ENCODE measurements at regions not wholly inside any gene's neighbourhood (a gene's known extent, or its start where the extent isn't known, plus 50 kb on each side); places are given as distances from the start of the nearest gene placed in this dataset.

DNA sequence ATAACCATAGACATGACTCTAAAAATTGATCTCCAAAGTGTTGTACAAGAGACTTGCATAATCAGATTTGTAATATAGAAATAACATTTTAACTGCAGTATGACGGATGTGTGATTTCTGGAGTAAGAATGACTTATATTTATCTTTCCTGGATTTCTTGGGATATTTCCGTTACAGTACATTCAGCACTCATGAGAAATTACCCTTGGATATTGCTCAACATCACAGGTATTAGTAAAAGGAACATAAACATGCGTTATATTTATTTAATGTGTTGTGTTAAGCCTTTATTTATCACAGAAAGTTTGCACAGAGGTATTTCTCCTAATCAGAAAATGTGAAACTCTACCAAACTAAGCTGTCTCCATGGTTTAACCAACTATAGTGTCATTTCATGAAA is 1823.9 kb upstream of the C9orf72 start:
- H3K4me3 ChIP-seq (ENCODE audit: insufficient read depth, low read depth, low read length): no peak overlapping the region
- no peaks in the 10 kb centered on the region for H4K20me1 ChIP-seq (ENCODE audit: insufficient read depth, low read length)
- no peak overlapping the region for H3K4me2 ChIP-seq (ENCODE audit: low read depth, low read length)
- H2AK5ac ChIP-seq (ENCODE audit: low read depth, low read length): no peak overlapping the region
- in situ Hi-C loops (cut with MboI; ENCODE audit: low sequenced_read_pairs): no loop called here
- no peak overlapping the region for H2BK120ac ChIP-seq (ENCODE audit: low read depth, low read length)
- H2BK5ac ChIP-seq (ENCODE audit: low read depth, low read length, poor library complexity, severe bottlenecking): no peak overlapping the region
- H4K8ac ChIP-seq (ENCODE audit: low read depth in 2 of 2, low read length in 2 of 2): no peak overlapping the region
- no peak overlapping the region for H2AK9ac ChIP-seq (replicated peaks; ENCODE audit: low read depth, low read length, poor library complexity)
- H3K56ac ChIP-seq (ENCODE audit: extremely low read depth, insufficient read depth, low read length): no peak overlapping the region
- no peaks in the 10 kb centered on the region for H3K4me1 ChIP-seq (ENCODE audit: control insufficient read depth, insufficient read depth, low read length)
- no peak overlapping the region for H2AFZ ChIP-seq (replicated peaks; ENCODE audit: low read length, poor library complexity)
- TF ChIP-seq, protein P1, sequence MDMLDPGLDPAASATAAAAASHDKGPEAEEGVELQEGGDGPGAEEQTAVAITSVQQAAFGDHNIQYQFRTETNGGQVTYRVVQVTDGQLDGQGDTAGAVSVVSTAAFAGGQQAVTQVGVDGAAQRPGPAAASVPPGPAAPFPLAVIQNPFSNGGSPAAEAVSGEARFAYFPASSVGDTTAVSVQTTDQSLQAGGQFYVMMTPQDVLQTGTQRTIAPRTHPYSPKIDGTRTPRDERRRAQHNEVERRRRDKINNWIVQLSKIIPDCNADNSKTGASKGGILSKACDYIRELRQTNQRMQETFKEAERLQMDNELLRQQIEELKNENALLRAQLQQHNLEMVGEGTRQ (IDR thresholded peaks at IDR 0.05; ENCODE audit: low read depth, low read length): no peak
- no peak for TF ChIP-seq FOS (IDR thresholded peaks at IDR 0.05; ENCODE audit: low read depth, low read length)
- TF ChIP-seq BHLHE40 (IDR thresholded peaks at IDR 0.05; ENCODE audit: low read depth, low read length): no peak
- TF ChIP-seq MAZ (IDR thresholded peaks at IDR 0.05; ENCODE audit: borderline replicate concordance, low read depth, low read length): no peak
- TF ChIP-seq, protein P2, sequence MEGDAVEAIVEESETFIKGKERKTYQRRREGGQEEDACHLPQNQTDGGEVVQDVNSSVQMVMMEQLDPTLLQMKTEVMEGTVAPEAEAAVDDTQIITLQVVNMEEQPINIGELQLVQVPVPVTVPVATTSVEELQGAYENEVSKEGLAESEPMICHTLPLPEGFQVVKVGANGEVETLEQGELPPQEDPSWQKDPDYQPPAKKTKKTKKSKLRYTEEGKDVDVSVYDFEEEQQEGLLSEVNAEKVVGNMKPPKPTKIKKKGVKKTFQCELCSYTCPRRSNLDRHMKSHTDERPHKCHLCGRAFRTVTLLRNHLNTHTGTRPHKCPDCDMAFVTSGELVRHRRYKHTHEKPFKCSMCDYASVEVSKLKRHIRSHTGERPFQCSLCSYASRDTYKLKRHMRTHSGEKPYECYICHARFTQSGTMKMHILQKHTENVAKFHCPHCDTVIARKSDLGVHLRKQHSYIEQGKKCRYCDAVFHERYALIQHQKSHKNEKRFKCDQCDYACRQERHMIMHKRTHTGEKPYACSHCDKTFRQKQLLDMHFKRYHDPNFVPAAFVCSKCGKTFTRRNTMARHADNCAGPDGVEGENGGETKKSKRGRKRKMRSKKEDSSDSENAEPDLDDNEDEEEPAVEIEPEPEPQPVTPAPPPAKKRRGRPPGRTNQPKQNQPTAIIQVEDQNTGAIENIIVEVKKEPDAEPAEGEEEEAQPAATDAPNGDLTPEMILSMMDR (conservative IDR thresholded peaks at IDR 0.05; ENCODE audit: low read depth, low read length): no peak
- TF ChIP-seq SMC3 (IDR thresholded peaks at IDR 0.05; ENCODE audit: low read depth, low read length): no peak
- TF ChIP-seq CEBPB (IDR thresholded peaks at IDR 0.05; ENCODE audit: low read depth, low read length): no peak
- no peak for TF ChIP-seq RFX5 (IDR thresholded peaks at IDR 0.05; ENCODE audit: low read depth, low read length)
- TF ChIP-seq CHD1 (IDR thresholded peaks at IDR 0.05; ENCODE audit: low read depth, low read length): no peak
- no peak for TF ChIP-seq RAD21 (IDR thresholded peaks at IDR 0.05; ENCODE audit: low read length)
- TF ChIP-seq MXI1 (IDR thresholded peaks at IDR 0.05; ENCODE audit: borderline replicate concordance, low read depth, low read length): no peak
- TF ChIP-seq RCOR1 (IDR thresholded peaks at IDR 0.05; ENCODE audit: insufficient replicate concordance, low read length): no peak
- TF ChIP-seq, protein P3, sequence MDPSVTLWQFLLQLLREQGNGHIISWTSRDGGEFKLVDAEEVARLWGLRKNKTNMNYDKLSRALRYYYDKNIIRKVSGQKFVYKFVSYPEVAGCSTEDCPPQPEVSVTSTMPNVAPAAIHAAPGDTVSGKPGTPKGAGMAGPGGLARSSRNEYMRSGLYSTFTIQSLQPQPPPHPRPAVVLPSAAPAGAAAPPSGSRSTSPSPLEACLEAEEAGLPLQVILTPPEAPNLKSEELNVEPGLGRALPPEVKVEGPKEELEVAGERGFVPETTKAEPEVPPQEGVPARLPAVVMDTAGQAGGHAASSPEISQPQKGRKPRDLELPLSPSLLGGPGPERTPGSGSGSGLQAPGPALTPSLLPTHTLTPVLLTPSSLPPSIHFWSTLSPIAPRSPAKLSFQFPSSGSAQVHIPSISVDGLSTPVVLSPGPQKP (IDR thresholded peaks at IDR 0.05; ENCODE audit: borderline replicate concordance, low read depth, low read length): no peak
- no peak for TF ChIP-seq NFE2L2 (IDR thresholded peaks at IDR 0.05; ENCODE audit: low read depth, low read length)
- TF ChIP-seq POLR2A (IDR thresholded peaks at IDR 0.05; ENCODE audit: low read depth, low read length): no peak
- no peak for TF ChIP-seq MAFK (IDR thresholded peaks at IDR 0.05; ENCODE audit: low read depth, low read length)
- H3K9ac ChIP-seq (ENCODE audit: low read depth, low read length): no peak overlapping the region
- dilution Hi-C loops (cut with HindIII; ENCODE audit: low sequenced_read_pairs, unreplicated experiment): no loop called here
- no peaks in the 10 kb centered on the region for H3K27me3 ChIP-seq (ENCODE audit: control insufficient read depth, insufficient read depth, low read length)
- BruUV-seq (replicated peaks): no TSS peak
- no peak overlapping the region for H3K14ac ChIP-seq (replicated peaks; ENCODE audit: low read depth, low read length)
- no peaks in the 10 kb centered on the region for H3K79me1 ChIP-seq (ENCODE audit: low read depth in 1 of 2, low read length in 2 of 2)
- no peak overlapping the region for H2BK15ac ChIP-seq (ENCODE audit: low read depth, low read length)
- no peak overlapping the region for H3K4ac ChIP-seq (ENCODE audit: low read depth, low read length)
- no peak overlapping the region for H3K27ac ChIP-seq (ENCODE audit: insufficient read depth, low read length)
- ATAC-seq (ENCODE audit: low read depth): no peak
- H3K9me3 ChIP-seq (ENCODE audit: control insufficient read depth, insufficient read depth, low read length): no peaks in the 10 kb centered on the region; the same call in 1 of the 2 replicates
- H3K18ac ChIP-seq (ENCODE audit: low read depth, low read length): no peak overlapping the region
- no peak overlapping the region for H2BK20ac ChIP-seq (ENCODE audit: low read depth, low read length)
- CTCF ChIA-PET: no interaction called here
- no CpG with 5 or more reads among the region's 3 CpGs for WGBS, 2 experiments (ENCODE audit: extremely low coverage in 2 of 2, insufficient read length in 1 of 2)
- no peaks in the 10 kb centered on the region for H3K36me3 ChIP-seq (ENCODE audit: control insufficient read depth, insufficient read depth, low read length)
- DNase-seq: no peak
- POLR2A ChIA-PET (ENCODE audit: unreplicated experiment): no interaction called here
- no peaks in the 10 kb centered on the region for H3K9me1 ChIP-seq (ENCODE audit: insufficient read depth, low read length)
- intact Hi-C loops (cut with micrococcal nuclease): no loop called here
- no peak overlapping the region for H4K5ac ChIP-seq (ENCODE audit: low read depth, low read length)
- H3K23ac ChIP-seq (ENCODE audit: low read depth, low read length): no peak overlapping the region
- H4K91ac ChIP-seq (ENCODE audit: insufficient read depth, low read depth, low read length): no peak overlapping the region
